ENCODE measurements at regions not wholly inside any gene's neighbourhood (a gene's known extent, or its start where the extent isn't known, plus 50 kb on each side); places are given as distances from the start of the nearest gene placed in this dataset.

- TF ChIP-seq EZH2phosphoT487 (IDR thresholded peaks at IDR 0.05; ENCODE audit: low read length) (no peak), CTCF (IDR thresholded peaks at IDR 0.05; ENCODE audit: low read length) (no peak)
Measured at GRCh38 chr16:9680019-9680655, 502.1 kb downstream of the GRIN2A start.
